ENCODE measurements at regions not wholly inside any gene's neighbourhood (a gene's known extent, or its start where the extent isn't known, plus 50 kb on each side); places are given as distances from the start of the nearest gene placed in this dataset.
A peak's percentile ranks its signal among the peaks of the same experiment; 100 is the strongest.

GRCh38 chr7:41571573-41571972, 131.3 kb downstream of the INHBA start:
- TF ChIP-seq MAX (IDR thresholded peaks at IDR 0.05; ENCODE audit: low read depth, low read length) (no peak), POLR2A (IDR thresholded peaks at IDR 0.05; ENCODE audit: extremely low read depth, insufficient read length) (no peak), MYC (IDR thresholded peaks at IDR 0.05; ENCODE audit: low read depth, low read length) (no peak)
- TF ChIP-seq, protein P1, sequence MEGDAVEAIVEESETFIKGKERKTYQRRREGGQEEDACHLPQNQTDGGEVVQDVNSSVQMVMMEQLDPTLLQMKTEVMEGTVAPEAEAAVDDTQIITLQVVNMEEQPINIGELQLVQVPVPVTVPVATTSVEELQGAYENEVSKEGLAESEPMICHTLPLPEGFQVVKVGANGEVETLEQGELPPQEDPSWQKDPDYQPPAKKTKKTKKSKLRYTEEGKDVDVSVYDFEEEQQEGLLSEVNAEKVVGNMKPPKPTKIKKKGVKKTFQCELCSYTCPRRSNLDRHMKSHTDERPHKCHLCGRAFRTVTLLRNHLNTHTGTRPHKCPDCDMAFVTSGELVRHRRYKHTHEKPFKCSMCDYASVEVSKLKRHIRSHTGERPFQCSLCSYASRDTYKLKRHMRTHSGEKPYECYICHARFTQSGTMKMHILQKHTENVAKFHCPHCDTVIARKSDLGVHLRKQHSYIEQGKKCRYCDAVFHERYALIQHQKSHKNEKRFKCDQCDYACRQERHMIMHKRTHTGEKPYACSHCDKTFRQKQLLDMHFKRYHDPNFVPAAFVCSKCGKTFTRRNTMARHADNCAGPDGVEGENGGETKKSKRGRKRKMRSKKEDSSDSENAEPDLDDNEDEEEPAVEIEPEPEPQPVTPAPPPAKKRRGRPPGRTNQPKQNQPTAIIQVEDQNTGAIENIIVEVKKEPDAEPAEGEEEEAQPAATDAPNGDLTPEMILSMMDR (IDR thresholded peaks at IDR 0.05; ENCODE audit: low read depth, low read length): no peak
- DNase-seq (ENCODE audit: low read depth): no peak
- no peak overlapping the region for H3K4me3 ChIP-seq (ENCODE audit: low read depth, low read length)

- no peak for TF ChIP-seq POLR2A (IDR thresholded peaks at IDR 0.05; ENCODE audit: extremely low read depth, insufficient read length)
- TF ChIP-seq MAX (IDR thresholded peaks at IDR 0.05; ENCODE audit: low read depth, low read length): no peak
- TF ChIP-seq, protein P1 (IDR thresholded peaks at IDR 0.05; ENCODE audit: low read depth, low read length): no peak
- no peak for TF ChIP-seq MYC (IDR thresholded peaks at IDR 0.05; ENCODE audit: low read depth, low read length)
- no peak for DNase-seq (ENCODE audit: low read depth)
- no peak overlapping the region for H3K4me3 ChIP-seq (ENCODE audit: low read depth, low read length)
These were observed 132.1 kb downstream of the INHBA start for GRCh38 chr7:41570766-41571165.

- H3K4me3 ChIP-seq (ENCODE audit: low read depth, low read length): no peak overlapping the region
- no peak for DNase-seq (ENCODE audit: low read depth)
- TF ChIP-seq MYC (IDR thresholded peaks at IDR 0.05; ENCODE audit: low read depth, low read length) (no peak), MAX (IDR thresholded peaks at IDR 0.05; ENCODE audit: low read depth, low read length) (no peak), POLR2A (IDR thresholded peaks at IDR 0.05; ENCODE audit: extremely low read depth, insufficient read length) (no peak)
- TF ChIP-seq, protein P1 (IDR thresholded peaks at IDR 0.05; ENCODE audit: low read depth, low read length): no peak
These were observed 134.8 kb downstream of the INHBA start for GRCh38 chr7:41568135-41568534.

GRCh38 chr7:41567731-41568114, 135.2 kb downstream of the INHBA start:
- no peak for DNase-seq (ENCODE audit: low read depth)
- no peak overlapping the region for H3K4me3 ChIP-seq (ENCODE audit: low read depth, low read length)
- TF ChIP-seq POLR2A (IDR thresholded peaks at IDR 0.05; ENCODE audit: extremely low read depth, insufficient read length): no peak

- DNase-seq (ENCODE audit: low read depth): peak; percentile 68
- H3K4me3 ChIP-seq (ENCODE audit: low read depth, low read length): no peak overlapping the region
- TF ChIP-seq MAX (IDR thresholded peaks at IDR 0.05; ENCODE audit: low read depth, low read length) (peak; percentile 46), MYC (IDR thresholded peaks at IDR 0.05; ENCODE audit: low read depth, low read length) (peak; percentile 43), POLR2A (IDR thresholded peaks at IDR 0.05; ENCODE audit: extremely low read depth, insufficient read length) (no peak)
- TF ChIP-seq, protein P1 (IDR thresholded peaks at IDR 0.05; ENCODE audit: low read depth, low read length): no peak
These were observed 135.7 kb downstream of the INHBA start for GRCh38 chr7:41567031-41567730.

- TF ChIP-seq MYC (IDR thresholded peaks at IDR 0.05; ENCODE audit: low read depth, low read length) (no peak), POLR2A (IDR thresholded peaks at IDR 0.05; ENCODE audit: extremely low read depth, insufficient read length) (no peak), MAX (IDR thresholded peaks at IDR 0.05; ENCODE audit: low read depth, low read length) (no peak)
- TF ChIP-seq, protein P1 (IDR thresholded peaks at IDR 0.05; ENCODE audit: low read depth, low read length): no peak
- no peak for DNase-seq (ENCODE audit: low read depth)
- H3K4me3 ChIP-seq (ENCODE audit: low read depth, low read length): no peak overlapping the region
These were observed 136.3 kb downstream of the INHBA start for GRCh38 chr7:41566581-41566980.
